Right renal cortex interstitium (tissue), 3 donors: ENCODE measurements at regions not wholly inside any gene's neighbourhood (a gene's known extent, or its start where the extent isn't known, plus 50 kb on each side); places are given as distances from the start of the nearest gene placed in this dataset.
"Not testable (repeated sequence)": the region's sequence is repeated elsewhere in the genome, so short reads cannot be mapped to it uniquely, and the experiment has no call there.

Experiments
- DNase-seq, 3 donors: peaks; one replicate each; pipeline ENCODE4 v3.0.0-alpha.2; 2013; ENCODE audit warnings: low read depth in 3 of 3, low spot score in 2 of 3

GRCh38 chr3:152148579-152148978 lies 120.2 kb upstream of the MBNL1 start:
- no peak for DNase-seq

DNA sequence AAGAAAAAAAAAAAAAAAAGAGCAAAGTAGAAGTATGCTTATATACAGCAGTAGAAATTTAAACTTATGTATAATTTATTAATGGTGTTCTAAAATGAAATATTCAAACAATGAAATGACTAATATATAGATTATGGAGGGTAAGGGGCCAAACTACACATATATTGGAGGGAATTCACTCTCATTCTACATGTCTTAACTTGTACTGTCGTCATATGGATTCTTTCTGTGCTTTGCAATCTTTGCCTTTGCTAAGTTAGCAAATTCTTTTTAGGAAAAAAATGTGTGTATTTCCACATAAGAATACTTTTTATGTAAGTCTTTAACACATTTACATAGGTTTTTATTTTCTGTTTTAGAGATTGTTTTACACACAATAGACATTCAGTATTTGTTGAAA lies 118.9 kb upstream of the MBNL1 start:
- no peak for DNase-seq

DNA sequence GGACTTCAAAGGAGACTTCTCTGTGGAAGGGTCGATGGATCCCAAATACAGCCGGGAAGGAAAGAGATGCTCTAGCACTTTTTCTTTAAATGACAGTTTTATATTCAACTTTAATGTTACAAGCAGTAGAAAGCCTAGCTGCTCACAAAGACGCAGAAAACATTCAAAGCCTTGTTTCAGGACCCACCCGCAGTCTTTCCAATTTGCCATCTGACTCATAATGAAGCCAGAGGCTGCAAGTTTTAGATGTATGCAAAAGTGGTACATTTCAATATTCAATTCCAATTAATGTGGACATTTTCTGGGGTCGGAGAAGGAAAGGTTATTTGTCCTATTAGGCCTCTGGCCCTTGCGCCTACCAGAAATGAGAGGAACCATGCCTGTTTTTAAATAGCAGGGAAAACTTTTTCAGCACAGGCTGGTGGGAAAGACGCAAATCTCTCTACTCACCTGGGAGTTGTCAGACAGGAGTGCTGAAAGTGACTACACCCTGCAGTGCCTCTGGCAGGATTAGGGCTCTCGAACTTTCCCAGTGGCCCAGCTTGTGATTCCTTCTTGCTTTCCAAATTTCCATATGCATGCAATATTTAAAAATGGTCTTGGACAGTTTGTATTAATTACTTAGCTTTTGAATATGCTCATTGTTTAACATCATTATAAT lies 117.4 kb upstream of the MBNL1 start:
- DNase-seq, result no peak

- DNase-seq, result not testable (repeated sequence)
Measured at GRCh38 chr3:152151877-152152765, 116.6 kb upstream of the MBNL1 start.

DNA sequence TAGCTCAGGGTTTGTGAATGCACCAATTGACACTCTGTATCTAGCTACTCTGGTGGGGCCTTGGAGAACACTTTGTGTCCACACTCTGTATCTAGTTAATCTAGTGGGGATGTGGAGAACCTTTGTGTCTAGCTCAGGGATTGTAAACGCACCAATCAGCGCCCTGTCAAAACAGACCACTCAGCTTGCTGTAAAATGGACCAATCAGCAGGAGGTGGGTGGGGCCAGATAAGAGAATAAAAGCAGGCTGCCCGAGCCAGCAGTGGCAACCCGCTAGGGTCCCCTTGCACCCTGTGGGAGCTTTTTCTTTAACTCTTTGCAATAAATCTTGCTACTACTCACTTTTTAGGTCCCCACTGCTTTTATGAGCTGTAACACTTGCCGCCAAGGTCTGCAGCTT lies 115.6 kb upstream of the MBNL1 start:
- DNase-seq, result not testable (repeated sequence)

DNA sequence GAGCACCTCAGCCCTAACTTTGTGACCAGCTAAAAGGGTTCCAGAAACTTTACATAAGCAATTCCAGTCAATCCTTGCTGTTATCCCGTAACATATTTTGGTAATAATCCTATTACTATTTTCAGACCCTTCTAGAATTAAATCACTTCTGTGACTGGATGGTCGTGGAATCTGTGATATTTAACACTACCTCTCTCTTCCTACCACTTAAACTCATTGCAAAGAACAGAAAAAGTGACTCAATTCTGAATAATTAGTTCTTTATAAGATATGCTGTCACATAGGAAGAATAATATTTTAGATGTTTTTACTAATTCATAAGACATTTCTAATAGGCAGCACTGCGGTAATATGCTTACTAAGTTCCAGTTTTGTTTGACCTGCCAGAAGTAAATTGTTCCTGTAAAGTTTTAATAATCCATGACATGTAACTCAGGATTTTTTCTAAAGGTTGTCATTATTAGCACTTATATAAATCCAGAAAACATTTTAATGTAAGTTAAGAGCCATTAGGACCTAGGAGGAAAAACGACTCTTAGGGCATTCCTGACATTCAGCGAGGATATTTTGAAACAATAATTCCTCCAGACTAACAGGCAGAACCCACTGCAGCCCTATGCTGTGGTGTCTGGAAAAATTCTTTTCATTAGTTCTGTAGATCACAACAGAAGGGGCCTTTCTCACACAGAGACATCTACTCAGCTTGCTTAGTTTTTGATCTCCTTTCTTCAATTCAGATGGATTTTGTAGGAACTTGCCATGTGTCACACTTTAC lies 113.3 kb upstream of the MBNL1 start:
- no peak for DNase-seq

GRCh38 chr3:152156880-152157279 lies 111.8 kb upstream of the MBNL1 start:
- DNase-seq, result no peak

GRCh38 chr3:152157337-152157736 lies 111.4 kb upstream of the MBNL1 start:
- no peak for DNase-seq

- DNase-seq, result no peak
Measured at GRCh38 chr3:152159328-152159727, 109.4 kb upstream of the MBNL1 start.

DNA sequence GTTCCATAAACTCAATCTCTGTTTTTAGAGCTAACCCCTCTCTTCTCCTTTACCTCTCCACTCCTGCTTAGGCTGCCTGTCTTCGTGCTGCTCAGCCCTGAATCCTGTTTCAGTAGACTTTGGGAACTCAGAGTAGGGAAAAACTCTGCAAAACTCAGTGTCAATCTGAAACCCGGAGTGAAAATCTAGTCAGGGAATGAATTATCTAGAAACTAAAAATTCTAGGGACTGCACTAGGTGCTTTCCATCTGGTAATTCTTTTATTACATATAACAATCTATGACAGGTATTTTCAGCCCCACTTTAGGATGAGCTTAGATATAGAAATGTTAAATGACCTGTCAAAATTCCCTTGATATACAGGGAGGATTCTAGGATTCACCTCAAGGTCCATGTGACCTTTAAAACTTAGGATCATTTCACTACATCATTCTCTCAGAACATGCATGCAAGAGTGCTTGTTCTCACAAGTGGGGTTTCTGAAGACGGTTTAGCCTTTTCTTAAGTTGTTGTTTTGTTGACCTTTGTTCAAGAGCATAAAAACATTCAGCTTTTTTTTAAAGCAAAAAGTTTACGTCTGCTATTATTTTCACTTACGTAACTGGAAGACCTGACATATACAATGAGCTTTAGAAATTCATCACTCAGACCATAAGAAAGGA lies 108.2 kb upstream of the MBNL1 start:
- DNase-seq, result no peak

DNA sequence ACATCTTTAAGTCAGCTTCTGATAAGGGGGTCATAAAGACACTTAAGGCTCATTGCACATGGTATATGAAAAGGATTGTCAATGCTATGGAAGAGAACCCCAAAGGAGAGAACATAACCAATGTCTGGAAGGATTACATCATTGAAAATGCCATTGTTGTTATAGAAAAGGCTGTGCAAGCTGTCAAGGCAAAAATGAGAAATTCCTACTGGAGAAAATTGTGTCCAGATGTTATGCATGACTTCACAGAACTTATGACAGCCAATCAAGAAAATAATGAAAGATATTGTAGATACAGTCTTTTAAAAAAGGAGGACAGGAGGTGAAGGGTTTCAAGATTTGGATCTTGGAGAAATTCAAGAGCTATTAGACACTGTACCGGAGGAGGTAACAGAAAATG lies 96.3 kb upstream of the MBNL1 start:
- DNase-seq, result no peak

DNA sequence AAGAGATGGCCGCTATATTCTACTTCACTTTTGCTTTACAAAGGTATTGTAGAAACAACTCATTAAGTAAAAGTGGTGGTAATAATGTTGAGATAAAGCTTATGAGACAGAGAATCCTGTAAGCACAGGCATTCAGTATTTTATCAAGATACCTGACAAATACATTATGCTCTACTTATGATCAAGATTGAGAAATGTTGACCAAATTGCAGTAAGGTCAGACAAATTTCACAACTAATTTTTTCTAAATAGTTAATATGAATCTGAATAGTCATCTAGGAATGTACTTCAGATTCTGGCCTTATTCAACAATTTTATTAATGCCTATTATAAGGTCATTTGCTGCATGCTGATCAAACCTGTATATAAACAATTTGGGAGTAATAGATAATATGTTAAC lies 95.1 kb upstream of the MBNL1 start:
- DNase-seq, result no peak

DNA sequence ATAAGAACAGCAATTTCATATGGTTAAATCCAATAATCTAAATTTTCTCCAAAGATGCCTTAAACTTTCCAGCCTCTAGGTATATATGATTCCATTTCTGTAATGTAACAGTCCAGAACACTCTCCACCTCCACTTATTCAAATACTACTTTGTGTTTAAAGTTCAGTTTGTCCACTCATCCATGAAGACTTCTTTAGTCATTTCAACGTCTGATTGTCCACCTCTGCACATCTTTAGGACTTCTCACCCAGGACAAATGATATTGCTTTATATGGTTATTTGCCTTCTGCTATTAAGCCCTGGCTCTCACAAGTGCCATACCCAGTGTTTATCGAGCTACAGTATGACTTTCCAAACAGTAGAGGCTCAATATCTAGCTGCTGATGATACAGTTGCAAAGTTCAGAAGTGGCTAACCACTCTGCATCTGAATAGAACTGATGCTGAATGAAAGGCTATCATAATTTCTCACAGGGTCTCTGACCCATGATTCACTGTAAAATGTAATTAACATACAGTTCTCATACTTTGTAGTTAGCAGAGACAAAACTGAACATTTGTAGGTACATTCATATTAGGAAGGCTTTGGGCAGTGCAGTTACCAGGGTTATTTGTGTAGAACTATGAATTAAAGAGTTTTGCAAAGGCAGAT lies 93.7 kb upstream of the MBNL1 start:
- DNase-seq, result no peak

GRCh38 chr3:152175528-152175889 lies 93.2 kb upstream of the MBNL1 start:
- no peak for DNase-seq

GRCh38 chr3:152176241-152176640 lies 92.5 kb upstream of the MBNL1 start:
- no peak for DNase-seq

GRCh38 chr3:152176998-152177397 lies 91.7 kb upstream of the MBNL1 start:
- no peak for DNase-seq

DNA sequence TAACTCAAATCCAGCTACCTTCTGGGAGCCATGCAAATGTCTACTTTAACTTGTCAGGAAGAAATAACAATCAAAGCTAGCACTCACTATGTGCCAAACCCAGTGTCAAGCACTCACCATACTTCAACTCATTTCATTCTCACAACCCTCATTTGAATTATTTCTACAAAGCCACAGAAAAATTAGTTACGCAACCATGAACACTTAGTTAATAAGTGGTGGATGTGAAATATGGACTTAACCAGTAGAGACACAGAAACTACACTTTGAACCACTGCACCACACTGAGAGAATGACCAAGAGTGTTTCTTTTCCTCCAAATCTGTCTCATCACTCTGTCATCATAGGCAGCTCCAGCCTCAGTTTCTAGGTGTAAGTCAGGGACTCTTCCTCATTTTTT lies 91.0 kb upstream of the MBNL1 start:
- no peak for DNase-seq

DNA sequence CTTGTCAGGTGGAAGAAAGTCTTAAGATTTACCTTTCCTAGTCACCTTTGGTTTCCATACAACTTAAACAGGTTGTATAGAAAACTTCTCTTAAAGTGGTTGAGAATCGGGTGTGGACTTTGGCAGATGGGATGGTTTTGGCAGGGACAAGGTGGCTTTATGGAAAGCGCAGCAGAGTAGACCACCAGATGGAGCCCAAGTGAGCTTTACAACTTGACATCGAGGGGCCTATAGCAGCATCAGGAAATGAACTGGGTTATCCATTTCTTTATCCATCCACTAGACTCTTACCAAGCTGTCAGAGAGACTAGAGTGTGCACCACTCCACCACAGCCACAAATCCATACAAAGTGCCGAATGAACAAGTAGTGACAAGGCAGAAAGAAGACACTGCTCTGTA lies 85.3 kb upstream of the MBNL1 start:
- peak in 2 of 3 donors; percentile 12 to 15 for DNase-seq

DNA sequence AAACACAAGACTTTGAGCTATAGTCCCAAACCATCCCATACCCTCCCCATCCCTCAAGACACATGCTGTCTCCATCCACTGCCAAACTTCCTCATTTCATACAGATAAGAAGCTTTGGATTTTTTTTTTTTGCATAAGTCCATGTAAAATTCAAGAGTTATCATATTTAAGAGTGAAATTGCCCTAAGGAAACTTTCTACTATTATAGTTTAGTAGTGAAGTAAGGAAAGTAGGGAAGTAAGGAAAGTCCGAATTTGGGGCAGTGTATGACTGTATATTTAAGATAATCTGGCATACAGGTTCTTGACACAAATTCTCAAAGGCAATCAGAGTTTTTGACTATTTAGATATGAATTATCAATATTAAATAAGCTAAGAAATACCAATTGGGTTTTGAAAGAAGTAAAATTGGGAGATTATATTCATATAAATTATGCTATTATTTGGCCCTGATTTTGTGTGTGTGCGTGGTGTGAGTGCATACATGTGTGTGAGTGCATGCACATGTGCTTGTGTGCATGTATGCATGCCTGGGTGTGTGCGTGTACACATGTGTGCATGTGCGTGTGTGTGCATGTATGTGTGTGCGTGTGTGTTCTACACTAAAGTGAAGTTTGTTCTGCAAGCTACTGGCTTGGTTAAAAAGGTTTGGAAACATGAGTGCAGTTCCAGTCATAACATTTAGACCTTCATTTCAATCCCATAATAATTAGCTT lies 83.6 kb upstream of the MBNL1 start:
- DNase-seq, result no peak
